IMR-90 (cell line): ENCODE measurements at regions not wholly inside any gene's neighbourhood (a gene's known extent, or its start where the extent isn't known, plus 50 kb on each side); places are given as distances from the start of the nearest gene placed in this dataset.

Source experiments
- CEBPB ChIP-seq: IDR thresholded peaks from 2 replicates; pipeline ENCODE4 v1.6.1; 2012; ENCODE audit warnings: low read depth, low read length, improper control_type of control experiment
- MAFK ChIP-seq: IDR thresholded peaks from 2 replicates; pipeline ENCODE4 v1.6.1; 2012; ENCODE audit warnings: low read depth, low read length, improper control_type of control experiment
- MAZ ChIP-seq: IDR thresholded peaks from 2 replicates; pipeline ENCODE4 v1.6.1; 2012; ENCODE audit warnings: low read depth, mild to moderate bottlenecking, low read length, improper control_type of control experiment, moderate library complexity, borderline replicate concordance
- MXI1 ChIP-seq: IDR thresholded peaks from 2 replicates; pipeline ENCODE4 v1.6.1; 2012; ENCODE audit warnings: low read depth, mild to moderate bottlenecking, low read length, moderate library complexity, borderline replicate concordance
- NFE2L2 ChIP-seq: fragments of 150-350 bp; IDR thresholded peaks from 2 replicates; pipeline ENCODE4 v1.6.1; 2016; ENCODE audit warnings: low read depth, mild to moderate bottlenecking, low read length
- POLR2A ChIP-seq: IDR thresholded peaks from 2 replicates; pipeline ENCODE4 v1.6.1; 2012; ENCODE audit warnings: mild to moderate bottlenecking, low read depth, low read length
- RAD21 ChIP-seq: IDR thresholded peaks from 2 replicates; pipeline ENCODE4 v1.6.1; 2012; ENCODE audit warnings: low read length, improper control_type of control experiment
- RFX5 ChIP-seq: IDR thresholded peaks from 2 replicates; pipeline ENCODE4 v1.8.0; 2012; ENCODE audit warnings: low read depth, mild to moderate bottlenecking, low read length, moderate library complexity
- TF ChIP-seq, protein P1 (sequence below): conservative IDR thresholded peaks from 2 replicates; pipeline ENCODE4 v1.5.1; 2012; ENCODE audit warnings: mild to moderate bottlenecking, low read depth, low read length, improper control_type of control experiment
- TF ChIP-seq, protein P2 (sequence below): fragments of 150-350 bp; IDR thresholded peaks from 2 replicates; pipeline ENCODE4 v1.6.1; 2017; ENCODE audit warnings: mild to moderate bottlenecking, antibody characterized with exemption, low read length, low read depth
- TF ChIP-seq, protein P3 (sequence below): fragments of 150-350 bp; IDR thresholded peaks from 2 replicates; pipeline ENCODE4 v1.6.1; 2016; ENCODE audit warnings: low read depth, mild to moderate bottlenecking, low read length, moderate library complexity, borderline replicate concordance

DNA sequence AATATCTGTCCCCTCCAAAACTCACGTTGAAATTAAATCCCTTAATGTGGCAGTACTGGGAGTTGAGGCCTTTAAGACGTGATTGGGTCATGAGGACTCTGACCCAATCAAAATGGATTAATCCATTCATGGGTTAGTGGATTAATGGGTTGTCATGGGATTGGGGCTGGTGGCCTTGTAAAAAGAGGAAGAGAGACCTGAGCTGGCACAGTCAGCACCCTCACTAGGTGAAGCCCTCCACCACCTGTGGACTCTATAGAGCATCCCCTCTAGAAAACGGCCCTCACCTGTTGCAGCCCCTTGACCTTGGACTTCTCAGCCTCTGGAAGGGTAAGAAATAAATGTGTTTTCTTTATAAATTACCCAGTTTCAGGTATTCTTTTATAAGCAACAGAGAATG lies 53.0 kb downstream of the SPRING1 start:
- TF ChIP-seq, protein P1, sequence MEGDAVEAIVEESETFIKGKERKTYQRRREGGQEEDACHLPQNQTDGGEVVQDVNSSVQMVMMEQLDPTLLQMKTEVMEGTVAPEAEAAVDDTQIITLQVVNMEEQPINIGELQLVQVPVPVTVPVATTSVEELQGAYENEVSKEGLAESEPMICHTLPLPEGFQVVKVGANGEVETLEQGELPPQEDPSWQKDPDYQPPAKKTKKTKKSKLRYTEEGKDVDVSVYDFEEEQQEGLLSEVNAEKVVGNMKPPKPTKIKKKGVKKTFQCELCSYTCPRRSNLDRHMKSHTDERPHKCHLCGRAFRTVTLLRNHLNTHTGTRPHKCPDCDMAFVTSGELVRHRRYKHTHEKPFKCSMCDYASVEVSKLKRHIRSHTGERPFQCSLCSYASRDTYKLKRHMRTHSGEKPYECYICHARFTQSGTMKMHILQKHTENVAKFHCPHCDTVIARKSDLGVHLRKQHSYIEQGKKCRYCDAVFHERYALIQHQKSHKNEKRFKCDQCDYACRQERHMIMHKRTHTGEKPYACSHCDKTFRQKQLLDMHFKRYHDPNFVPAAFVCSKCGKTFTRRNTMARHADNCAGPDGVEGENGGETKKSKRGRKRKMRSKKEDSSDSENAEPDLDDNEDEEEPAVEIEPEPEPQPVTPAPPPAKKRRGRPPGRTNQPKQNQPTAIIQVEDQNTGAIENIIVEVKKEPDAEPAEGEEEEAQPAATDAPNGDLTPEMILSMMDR = no peak
- TF ChIP-seq MXI1 (no peak), CEBPB (no peak), RAD21 (no peak), RFX5 (no peak), POLR2A (no peak), MAFK (no peak), NFE2L2 (no peak), MAZ (no peak)
- TF ChIP-seq, protein P2, sequence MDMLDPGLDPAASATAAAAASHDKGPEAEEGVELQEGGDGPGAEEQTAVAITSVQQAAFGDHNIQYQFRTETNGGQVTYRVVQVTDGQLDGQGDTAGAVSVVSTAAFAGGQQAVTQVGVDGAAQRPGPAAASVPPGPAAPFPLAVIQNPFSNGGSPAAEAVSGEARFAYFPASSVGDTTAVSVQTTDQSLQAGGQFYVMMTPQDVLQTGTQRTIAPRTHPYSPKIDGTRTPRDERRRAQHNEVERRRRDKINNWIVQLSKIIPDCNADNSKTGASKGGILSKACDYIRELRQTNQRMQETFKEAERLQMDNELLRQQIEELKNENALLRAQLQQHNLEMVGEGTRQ = no peak
- TF ChIP-seq, protein P3, sequence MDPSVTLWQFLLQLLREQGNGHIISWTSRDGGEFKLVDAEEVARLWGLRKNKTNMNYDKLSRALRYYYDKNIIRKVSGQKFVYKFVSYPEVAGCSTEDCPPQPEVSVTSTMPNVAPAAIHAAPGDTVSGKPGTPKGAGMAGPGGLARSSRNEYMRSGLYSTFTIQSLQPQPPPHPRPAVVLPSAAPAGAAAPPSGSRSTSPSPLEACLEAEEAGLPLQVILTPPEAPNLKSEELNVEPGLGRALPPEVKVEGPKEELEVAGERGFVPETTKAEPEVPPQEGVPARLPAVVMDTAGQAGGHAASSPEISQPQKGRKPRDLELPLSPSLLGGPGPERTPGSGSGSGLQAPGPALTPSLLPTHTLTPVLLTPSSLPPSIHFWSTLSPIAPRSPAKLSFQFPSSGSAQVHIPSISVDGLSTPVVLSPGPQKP = no peak
